ENCODE measurements at regions not wholly inside any gene's neighbourhood (a gene's known extent, or its start where the extent isn't known, plus 50 kb on each side); places are given as distances from the start of the nearest gene placed in this dataset.

DNA sequence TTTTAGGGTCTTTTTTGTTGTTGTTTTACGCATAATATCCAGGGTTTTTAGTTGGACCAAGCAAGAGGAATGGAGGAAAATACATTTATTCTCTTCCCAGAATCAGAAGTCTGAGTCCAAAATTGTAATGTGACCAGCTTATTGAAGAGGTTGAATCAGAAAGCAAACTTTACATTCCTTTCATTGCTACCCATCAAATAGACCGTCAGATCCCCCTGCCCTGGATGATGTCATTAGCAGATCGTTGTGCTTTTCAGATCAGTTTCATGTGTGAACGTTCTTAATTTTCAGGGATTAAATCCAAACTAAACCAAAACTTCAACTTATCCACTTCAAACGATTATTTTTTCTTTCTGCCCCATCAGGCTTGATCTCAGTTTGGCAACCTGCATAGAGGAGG lies 85.7 kb upstream of the NGF start:
- DNase-seq (ENCODE audit: low read depth, low spot score) = no peak

DNA sequence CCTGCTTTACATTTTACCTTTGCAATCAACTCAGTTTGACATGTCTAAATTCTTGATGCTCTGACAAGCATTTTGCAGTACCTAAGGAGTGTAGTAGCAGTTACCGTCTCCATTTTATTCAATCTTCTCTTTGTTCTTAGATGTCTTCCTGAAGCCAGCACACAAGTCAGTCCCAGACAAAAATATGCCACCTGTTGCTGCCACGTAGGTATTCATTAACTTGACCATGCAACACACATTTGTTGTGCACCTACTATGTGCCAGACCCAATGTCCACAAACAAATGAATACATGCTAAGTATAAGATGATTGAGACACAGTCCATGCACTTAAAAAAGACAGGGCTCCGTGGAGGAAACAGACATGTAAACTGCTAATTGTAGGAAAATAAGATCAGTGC lies 81.5 kb upstream of the NGF start:
- DNase-seq (ENCODE audit: low read depth, low spot score) = no peak

DNA sequence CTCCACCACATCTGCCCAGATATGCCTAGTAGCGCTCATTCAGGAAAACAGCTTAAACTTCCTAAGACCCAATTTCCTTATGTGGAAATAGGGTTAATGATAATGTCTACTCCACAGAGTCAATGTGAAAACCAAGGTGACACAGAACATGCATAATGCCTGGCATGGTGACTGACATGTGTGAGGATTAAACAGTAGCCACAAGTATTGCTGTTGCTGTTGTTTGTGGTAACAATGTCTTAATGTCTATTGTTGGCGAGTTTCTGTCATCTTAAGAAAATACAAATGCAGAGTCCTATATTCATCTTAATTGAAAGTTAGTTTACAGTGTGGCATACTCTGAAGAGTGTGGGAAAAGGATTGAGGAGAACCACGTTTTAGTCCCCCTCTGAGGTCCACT lies 75.6 kb upstream of the NGF start:
- DNase-seq (ENCODE audit: low read depth, low spot score) = no peak

DNA sequence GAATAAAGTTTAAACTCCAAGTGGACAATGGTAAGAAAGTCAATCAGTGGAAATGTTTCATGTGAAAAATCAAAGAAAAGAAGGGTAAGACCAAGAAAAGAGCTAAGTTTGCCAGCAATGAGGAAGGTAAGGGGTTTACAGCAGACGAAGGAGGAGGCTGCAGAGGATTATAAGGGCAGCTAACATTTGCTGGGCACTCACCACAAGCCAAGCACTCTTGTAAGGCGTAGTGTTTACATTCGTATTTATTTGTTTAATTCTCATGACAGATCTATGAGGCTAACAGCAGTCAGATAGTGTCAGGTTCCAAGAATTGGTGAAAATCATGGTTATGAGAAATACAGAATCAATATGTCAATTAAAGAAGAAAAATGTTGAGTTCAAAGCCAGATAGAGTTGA lies 75.2 kb upstream of the NGF start:
- DNase-seq (ENCODE audit: low read depth, low spot score) = no peak

DNA sequence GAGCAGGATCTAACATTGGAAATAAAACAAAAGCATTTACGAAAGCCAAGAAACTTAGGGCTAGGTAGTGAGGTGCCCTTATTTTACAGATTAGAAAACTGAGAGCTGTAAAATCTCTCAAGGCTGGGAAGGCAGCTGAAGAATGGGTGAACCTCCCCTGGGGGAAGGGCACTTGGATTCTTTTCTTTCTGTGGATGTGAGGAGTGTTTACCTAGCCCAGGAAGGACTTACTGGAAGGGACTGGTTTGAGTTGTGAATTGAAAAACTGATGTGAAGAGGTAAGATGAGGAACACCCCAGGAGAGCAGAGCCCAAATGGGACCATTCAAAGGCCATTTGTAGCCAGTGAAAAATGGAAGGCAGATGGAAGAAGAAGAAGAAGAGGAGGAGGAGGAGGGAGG lies 74.7 kb upstream of the NGF start:
- no peak for DNase-seq (ENCODE audit: low read depth, low spot score)

DNA sequence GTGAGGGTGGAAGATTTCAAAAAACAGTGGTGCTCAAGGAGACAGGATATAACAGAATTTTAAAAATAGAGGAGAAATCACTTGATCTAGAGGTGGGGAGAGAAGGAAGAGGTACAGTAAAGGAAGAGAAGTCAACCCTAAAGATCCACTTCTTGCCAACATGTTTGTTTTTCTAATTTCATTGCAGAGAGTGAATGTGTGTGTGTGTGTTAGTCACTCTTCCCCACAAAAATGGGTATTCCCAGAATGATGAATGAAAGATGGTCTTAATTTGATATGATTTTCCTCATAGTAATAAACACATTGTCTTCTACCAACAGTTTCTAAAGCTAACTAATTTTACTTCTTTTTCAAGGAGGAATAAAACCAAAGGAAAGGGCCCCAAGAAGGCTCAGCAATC lies 74.2 kb upstream of the NGF start:
- DNase-seq (ENCODE audit: low read depth, low spot score) = no peak

DNA sequence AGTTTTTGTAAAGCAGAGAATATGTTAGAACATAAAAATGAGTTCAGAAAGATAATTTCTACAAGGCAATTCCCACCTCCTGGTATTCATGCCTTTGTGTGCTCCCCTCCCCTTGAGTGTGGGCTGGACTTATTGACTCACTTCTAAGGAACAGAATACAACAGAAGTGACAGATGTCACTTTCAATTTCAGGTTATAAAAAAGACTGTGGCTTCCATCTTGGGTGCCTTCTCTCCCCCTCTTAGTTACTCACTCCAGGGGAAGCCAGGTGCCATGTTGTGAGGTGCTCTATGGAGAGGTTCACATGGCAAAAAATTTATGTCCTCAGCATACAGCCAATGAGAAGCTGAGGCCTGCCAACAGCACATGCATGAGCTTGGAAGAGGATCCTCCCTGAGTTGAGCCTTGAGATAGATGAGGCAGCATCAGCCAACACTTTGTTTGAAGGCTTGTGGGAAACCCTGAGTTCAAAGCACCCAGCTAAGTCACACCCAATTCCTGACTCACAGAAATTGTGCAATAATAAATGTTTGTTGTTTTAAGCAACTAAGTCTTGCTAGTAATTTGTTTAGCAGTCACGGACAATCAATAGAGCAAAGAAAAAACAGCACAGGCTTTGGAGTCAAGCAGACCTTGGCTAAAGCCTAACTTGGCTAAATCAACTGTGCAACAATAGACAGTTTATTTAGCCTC lies 73.5 kb upstream of the NGF start:
- no peak for DNase-seq (ENCODE audit: low read depth, low spot score)

DNA sequence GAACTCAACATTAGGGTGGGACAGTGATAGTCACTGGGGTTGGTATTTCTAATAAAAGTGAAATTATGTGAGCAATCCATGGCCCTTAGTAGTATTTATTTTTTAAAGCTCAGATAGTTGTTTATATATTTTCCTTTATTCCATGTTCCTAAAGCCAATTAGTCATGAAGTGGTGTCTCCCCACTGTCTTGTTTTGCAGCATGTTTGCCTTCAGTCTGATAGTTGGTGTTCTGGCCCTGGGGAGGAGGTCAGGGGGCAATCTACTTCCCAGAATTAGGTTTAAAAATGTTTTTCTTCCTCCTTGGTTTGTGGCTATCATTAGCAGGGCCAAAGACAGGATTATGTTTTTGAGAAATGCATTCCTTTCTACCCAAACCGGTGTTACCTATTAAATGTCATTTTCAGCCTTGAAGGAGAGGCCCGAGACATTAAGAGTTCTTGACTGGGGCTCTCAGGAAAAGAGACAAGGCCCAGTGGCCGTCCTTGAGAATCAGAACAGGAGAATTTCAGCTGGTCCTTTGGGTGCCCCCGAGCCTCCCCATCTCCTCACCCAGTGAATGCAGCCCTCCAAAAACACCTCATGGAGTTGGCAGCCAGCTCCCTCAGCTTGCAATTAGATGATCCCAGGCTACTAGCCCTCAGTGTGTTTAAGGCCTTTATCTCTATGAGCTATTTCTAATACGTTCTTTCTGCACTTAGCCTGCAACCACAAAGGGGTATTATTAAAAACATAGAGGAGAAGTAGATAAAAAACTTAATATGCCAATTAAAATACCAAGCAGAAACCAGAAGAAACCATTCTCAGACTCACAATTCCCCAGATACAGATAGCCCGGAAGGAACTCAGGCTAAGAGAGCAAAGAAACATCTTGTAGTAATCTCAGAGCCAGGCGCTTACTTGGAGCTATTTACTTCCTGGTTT lies 71.3 kb upstream of the NGF start:
- no peak for DNase-seq (ENCODE audit: low read depth, low spot score)

DNA sequence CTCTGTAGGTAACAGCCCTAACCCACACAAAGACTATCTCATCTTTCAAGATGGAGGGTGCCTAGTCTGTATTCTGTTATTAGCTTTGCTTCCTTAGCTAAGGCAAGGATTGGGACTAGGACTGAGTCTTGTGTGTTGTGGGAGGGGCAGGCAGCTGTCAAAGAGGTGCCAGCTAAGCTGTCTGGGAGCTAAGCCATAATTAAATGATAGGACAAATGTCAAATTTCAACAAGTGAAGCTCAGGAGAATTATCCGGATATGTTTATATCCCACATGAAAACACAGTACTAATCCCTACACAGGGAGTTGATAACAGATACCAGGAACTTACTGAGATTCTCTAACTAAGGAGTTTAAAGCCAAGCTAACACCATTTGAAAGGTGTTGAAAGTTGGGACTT lies 70.5 kb upstream of the NGF start:
- DNase-seq (ENCODE audit: low read depth, low spot score) = no peak

DNA sequence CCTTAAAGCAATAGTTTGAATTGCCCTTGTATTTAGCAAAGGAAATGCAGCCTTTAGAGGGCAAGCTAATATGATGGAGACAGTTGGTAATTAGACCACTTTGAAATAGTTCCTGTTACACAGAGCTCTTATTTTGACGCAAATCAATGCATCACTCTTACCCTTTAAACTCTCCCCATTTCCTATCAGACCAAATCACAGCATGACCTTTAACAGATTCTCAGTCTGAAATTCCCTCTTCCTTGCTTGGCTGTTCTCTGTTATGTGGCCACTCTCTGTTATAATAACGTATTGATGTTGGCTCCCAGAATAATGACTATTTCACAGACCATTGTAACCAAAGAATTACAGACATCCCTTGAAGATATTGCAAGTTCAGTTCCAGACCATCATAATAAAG lies 66.9 kb upstream of the NGF start:
- no peak for DNase-seq (ENCODE audit: low read depth, low spot score)

DNA sequence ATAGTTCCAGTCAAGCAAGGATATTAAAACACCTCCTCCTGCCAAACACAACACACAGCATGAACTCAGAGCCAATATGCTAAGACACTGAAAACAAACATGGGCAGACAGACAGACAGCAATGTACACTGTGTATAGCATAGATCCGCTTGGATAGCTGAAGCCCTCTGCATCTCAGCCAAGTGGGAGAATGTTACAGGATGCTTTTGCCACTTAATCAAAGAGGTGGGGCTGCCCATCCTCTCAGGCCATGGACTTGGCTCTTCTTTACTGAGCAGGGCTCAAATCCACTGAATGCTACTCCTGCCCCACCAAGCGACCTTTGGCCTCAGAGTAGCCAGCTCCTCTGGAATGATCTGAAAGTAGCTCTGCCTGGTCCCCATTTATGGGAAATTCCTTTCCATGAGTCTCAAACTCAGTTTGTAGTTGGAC lies 64.7 kb upstream of the NGF start:
- DNase-seq (ENCODE audit: low read depth, low spot score) = no peak

DNA sequence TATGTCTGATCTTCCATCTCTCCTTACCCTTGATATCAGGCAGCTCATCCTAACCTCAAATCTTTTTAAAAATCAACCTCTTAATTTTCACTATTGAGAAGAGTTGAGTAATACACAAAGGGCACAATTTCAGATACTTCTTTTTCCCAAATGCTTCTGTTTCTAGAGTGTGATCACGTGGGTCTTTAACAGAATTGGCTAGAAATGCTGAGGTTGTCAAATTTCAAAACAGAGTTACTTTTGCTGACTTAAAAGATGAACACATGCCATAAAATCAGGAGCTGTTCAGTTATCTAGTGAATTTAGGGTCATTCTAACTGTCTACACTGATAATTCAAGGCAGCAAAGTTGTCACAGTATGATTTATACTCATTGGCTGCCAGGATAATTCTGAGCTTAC lies 63.6 kb upstream of the NGF start:
- DNase-seq (ENCODE audit: low read depth, low spot score) = no peak

DNA sequence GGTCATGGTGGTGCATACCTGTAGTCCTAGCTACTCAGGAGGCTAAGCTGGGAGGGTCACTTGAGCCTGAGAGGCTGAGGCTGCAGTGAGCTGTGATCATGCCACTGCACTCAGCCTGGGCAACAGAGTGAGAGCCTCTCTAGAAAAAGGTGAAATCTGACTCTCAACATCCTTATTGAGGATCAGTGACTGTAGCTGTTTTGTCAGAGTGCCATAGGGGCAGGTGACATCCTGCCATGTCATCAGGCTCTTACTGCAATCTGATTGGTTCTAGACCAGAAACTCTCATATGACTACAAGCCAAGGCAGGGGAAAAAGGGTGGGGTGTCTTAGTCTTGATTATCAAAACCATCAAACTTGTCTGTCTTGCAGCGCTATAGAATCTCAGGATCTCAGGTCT lies 62.8 kb upstream of the NGF start:
- DNase-seq (ENCODE audit: low read depth, low spot score) = no peak

DNA sequence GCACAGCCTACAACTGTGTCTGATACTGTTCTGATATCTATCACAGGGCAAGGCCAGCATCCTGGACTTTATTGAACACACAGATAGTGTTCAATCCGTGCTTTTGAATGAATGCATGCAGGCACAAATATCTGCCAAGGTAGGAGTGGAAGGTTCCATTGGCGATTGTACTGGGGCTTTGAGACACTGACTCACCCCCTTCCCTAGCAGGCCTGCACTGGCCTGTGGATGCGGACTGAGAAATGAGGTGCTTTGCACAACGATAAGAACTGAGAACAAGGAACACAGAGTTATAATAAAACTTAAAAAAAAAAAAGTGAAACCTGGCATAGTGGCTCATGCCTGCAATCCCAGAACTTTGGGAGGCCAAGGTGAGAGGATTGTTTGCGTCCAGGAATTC lies 62.4 kb upstream of the NGF start:
- no peak for DNase-seq (ENCODE audit: low read depth, low spot score)

DNA sequence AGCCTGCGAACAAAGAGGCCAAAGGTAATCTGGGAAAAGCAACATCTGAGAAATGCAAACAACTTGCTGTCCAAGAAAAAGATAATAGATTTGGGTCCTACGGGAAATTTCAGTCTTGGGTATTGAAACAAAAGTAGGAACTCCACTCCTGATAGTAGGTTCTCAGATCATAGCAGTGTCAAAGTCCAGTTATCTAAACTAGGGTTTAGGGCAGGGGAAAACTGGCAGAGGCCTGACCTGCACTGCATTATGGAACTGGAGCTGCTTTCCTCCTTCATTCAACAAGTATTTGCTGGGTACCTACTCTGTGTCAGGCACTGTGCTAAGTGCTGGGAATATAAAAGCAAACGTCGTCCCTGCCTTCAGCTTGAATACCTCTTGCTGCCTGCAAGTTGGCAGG lies 60.7 kb upstream of the NGF start:
- no peak for DNase-seq (ENCODE audit: low read depth, low spot score)
